NCI-H2227 (cell line): ENCODE measurements at regions not wholly inside any gene's neighbourhood (a gene's known extent, or its start where the extent isn't known, plus 50 kb on each side); places are given as distances from the start of the nearest gene placed in this dataset.

Experiments used
- DNase-seq: peaks from one replicate; lab custom pipeline; 2025; ENCODE audit not compliant: unreplicated experiment; lab: John Stamatoyannopoulos, UW

DNA sequence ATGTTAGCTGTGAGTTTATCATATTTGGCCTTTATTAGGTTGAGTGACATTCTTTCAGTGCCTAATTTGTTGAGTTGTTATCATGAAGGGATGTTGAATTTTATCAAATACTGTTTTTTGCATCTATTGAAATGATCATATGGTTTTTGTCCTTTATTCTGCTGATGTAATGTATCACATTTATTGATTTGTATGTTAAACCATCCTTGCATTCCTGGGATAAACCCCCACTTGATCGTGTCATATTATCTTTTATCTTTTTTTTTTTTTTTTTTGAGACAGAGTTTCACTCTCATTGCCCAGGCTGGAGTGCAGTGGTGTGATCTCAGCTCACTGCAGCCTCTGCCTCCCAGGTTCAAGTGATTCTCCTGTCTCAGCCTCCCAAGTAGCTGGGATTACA is 51.9 kb upstream of the MFGE8 start:
- DNase-seq, result peak; percentile 3

DNA sequence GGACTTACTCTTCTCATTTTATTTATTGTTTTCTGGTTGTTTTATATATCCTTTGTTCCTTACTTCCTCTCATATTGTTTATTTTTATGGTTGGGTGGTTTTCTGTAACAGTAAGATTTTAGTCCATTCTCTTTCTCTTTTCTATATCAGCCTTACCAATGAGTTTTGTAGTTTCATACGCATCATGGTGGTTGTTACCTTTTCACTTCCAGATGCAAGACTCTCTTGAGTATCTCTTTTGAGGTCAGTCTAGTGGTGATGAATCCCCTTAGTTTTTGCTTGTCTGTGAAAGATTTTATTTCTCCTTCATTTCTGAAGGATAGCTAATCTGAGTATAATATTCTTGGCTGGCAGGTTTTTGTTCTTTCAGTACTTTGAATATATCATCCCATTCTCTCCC is 57.1 kb upstream of the MFGE8 start:
- DNase-seq, result no peak

DNA sequence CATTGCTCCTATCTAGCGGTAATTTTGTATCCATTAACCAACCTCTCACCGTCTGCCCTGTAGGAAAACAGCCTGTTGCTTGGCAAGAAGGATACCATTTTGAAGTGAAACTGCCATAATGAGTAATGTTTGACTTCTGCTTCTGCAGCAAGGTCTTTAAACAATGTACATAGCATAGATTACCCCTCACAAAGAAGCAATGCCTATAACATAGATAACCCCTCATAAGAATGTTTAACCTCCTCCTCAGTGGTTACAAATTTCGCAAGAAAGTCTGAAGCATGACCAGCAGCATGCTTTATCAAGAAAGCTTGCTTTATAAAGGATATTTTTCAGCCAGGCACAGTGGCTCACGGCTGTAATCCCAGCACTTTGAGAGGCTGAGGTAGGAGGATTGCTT is 61.2 kb upstream of the MFGE8 start:
- no peak for DNase-seq

DNA sequence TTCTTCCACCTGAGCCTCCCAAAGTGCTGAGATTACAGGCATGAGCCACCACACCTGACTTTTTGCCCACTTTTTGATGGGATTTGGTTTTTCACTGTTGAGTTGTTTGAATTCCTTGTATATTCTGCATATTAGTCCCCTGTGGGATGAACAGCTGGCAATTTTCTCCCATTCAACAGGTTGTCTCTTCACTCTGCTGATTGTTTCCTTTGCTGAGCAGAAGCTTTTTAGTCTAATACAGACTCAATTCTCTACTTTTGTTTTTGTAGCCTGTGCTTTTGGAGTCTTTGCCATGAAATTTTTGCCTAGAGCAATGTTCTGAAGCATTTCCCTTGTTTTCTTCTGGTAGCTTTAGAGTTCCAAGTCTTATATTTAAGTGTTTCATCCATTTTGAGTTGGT is 62.7 kb upstream of the MFGE8 start:
- DNase-seq, result no peak

DNA sequence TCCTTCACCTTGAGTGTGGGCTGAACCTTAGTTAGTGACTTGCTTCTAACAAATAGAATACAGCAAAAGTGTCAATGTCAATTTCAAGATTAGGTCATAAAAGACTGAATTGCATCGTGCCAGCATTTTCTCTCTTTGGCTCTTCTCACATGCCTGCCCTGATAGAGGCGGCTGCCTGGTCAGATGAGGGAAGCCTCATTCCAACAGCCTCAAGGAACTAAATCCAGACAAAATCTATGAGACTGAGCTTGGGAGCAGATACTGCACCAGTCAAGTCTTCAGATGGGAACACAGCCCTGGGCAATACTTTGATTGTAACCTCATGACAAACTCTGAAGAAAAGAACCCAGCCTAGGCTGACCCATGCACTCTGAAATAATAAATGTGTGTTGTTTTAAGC is 63.5 kb upstream of the MFGE8 start:
- no peak for DNase-seq

DNA sequence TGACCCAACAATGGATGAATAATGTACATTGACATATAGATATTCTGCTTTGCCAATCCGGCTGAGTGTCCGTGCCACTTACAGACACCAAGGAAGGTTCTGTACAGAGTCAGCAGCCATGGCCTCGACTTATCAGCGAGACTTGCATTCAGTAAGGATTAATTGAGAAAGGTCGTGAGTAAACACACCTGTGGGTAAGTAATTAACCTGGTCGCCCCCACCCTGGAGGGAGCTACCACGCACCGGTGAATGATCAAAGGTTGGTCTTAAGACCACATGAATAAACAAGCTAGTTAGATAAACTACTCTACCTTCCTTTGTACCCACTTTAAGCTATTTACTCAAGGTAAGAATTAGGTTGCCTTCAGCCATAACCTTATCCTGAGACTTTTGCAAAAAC is 66.5 kb upstream of the MFGE8 start:
- no peak for DNase-seq

DNA sequence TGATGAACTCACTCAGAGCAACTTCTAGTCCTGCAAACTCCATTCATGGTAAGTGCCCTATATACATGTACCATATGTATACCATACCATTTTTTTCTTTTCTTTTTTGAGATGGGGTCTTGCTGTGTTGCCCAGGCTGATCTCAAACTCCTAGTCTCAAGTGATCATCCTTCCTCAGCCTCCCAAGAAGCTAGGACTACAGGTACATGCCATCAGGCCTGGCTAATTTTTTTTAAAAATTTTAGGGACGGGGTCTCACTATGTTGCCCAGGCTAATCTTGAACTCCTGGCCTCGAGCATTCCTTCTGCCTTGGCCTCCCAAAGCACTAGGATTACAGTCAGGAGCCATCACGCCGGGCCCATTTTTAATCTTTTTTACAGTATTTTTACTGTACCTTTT is 67.3 kb upstream of the MFGE8 start:
- DNase-seq, result no peak

DNA sequence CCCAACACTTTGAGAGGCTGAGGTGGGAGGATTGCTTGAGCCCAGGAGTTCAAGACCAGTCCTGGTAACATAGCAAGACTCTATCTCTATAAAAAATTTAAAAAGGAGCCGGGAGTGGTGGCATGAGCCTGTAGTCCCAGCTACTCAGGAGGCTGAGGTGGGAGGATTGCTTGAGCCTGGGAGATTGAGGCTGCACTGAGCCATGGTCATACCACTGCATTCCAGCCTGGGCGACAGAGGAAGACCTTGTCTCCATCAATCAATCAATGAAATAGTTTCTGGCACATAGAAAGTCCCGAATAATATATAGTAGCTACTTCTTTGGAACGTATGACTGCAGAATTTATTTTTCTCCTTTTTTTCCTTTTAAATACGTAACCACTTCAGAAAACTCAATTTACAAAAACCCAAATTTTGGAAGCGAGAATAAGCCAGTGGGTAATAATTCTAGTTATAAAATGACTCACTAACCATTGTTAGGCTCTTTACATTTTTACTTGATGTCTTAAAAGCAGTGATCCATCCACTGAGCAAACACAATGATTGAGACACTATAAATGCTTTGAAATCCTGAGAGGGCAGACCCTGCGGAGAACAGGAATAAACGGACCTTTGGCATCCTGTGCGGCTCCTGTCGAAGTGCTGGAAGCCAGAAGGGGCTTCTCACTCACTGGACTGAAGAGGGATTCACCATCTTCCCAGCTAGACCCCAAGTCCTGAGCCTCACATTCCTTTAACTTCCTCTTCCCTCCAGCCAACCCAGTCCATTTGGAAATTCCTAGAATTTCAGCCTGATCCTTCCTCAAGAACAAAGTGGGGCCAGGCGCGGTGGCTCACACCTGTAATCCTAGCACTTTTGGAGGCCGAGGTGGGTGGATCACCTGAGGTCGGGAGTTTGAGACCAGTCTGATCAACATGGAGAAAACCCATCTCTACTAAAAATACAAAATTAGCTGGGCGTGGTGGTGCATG is 68.4 kb upstream of the MFGE8 start:
- DNase-seq, result no peak

DNA sequence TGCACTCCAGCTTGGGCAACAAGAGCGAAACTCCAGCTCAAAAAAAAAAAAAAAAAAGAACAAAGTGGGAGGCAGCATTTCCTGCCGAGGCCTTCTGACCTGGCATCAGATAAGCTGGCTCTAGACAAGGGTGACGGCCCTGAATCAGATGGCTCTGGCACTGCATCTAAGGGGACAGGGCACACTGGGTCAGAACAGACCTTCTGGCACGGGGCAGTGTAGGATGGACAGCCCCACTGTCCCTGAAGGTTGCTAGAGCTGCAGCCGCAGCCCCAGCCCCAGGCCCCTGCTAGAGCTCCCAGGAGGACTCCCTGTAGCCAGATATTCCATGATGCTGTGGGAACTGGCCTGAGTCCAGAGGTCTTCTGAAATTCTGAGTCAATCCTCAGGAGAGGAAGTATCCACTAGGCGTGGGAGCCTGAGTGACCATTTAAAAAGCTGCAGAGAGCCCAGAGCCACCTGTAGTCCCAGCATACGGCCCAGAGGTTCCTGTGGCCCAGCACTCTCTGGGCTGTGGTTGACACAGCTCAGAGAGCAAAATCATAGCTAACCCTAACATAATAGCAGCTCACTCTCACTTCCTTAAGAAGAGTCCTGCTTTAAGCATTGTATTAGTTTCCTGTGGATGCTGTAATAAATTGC is 69.2 kb upstream of the MFGE8 start:
- no peak for DNase-seq

DNA sequence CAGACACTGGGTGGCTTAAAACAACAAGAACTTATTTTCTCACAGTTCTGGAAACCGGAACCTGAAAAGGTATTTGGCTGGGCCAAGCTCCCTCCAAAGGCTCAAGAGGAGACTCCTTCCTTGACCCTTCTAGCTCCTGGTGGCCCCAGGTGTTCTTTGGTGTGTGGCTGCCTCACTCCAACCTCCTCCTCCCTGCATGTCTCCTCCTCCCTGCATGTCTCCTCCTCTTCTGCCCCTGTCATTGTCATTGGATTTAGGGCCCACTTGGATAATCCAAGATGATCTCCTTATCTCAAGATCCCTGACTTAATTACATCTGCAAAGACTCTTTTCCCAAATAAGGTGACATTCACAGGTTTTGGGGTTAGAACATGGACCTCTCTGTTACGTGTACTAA is 69.8 kb upstream of the MFGE8 start:
- no peak for DNase-seq

DNA sequence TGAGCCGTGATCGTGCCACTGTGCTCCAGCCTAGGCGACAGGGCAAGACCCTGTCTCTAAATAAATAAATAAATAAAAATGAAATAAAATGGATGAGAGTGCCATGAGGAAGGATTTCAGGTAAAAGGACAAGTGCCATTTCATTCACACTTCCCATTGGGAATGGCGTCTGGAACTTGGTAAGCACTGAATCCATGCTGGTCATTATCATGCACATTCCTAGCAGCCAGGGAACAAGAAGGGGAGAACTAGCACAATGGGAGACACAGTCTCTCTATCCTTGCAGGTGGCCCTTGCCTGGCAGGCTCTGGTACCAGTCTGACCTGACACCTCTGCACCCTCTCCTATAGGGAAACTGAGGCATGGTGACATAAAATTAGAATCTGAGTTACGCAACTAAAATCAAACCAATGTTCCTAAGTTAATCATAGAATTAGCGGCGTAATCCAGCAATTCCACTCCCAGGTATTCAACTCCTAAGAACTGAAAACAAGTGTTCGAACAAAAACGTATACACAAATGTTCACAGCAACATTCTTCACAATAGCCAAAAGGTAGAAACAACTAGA is 70.8 kb upstream of the MFGE8 start:
- no peak for DNase-seq

DNA sequence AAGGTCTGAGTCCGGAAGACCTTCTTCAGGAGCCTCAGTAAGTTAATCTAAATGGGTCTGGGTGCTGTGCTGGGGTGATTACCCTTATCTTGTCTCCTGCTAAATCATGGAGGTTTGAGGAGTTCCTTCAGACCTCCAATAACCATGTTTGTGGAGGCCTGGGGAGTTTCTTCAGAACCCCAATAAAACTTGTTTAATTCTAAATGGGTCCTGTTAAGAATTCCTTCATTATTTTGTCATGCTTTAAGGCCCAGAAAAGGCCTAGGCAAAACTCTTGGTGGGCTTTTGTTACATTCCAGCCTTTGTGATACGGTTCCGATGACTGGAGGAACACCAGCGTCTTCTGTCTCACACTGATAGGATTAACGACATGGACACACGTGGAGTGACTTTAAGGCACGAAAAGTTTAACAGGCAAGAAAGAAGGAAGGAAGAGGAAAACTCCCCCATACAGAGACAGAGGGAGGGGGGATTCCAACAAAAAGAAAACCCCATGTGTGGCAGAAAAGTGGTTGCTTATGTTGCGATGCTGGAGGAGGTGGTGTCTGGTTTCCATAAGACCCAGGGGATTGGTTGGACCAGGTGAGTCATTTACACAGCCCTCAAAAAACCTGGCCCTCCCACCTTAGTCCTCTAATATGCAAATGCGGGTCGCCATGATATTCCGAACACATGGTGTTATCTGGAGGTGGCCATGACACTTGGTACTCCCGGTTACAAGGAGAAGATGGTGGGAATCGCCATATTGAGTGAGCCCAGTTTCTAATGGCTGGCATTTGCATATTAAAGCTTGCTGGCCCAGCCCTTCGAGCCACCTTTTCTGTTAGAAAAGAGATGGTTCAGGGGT is 72.6 kb upstream of the MFGE8 start:
- DNase-seq, result no peak

DNA sequence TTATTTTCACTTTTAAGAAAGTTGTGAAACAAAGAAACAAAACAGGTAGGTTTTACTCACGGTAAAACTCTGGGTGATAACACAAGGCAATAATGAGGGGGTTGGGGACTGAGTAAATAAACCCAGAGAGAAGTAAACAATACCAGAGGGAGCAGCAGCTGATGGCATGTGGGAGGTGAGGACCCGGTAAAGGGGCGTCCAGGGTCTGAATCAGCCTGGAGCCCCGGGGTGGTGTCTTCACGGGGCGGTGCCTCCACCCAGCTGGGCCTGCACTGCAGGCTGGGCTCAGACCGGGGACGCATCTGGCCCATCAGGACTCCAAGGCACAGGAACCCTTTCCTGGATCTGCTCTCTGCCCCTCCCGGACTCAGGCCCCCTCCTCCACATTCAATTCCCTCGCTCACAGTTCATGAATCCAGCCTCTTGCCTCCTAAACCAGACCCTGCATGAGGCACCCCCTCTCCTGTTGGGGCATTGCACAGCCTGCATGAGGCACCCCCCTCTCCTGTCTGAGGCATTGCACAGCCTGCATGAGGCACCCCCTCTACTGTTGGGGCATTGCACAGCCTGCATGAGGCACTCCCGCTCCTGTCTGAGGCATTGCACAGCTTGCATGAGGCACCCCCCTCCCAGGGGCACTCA is 73.9 kb upstream of the MFGE8 start:
- no peak for DNase-seq

DNA sequence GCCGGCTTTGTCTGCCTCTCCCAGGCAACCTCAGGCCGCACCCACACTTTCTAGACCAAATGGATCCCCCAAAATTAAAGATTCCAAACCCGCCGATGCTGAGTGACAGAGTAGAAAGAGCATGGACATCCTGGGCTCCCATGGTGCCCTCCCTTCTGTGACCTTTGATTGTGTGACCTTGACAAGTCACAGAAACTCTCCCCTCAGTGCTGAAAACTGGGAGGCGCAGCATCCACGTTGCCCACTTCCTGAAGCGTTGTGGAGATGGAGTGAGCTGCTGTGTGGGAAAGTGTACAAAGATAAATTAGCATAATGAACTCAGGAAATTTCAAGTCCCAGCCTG is 74.4 kb upstream of the MFGE8 start:
- no peak for DNase-seq

DNA sequence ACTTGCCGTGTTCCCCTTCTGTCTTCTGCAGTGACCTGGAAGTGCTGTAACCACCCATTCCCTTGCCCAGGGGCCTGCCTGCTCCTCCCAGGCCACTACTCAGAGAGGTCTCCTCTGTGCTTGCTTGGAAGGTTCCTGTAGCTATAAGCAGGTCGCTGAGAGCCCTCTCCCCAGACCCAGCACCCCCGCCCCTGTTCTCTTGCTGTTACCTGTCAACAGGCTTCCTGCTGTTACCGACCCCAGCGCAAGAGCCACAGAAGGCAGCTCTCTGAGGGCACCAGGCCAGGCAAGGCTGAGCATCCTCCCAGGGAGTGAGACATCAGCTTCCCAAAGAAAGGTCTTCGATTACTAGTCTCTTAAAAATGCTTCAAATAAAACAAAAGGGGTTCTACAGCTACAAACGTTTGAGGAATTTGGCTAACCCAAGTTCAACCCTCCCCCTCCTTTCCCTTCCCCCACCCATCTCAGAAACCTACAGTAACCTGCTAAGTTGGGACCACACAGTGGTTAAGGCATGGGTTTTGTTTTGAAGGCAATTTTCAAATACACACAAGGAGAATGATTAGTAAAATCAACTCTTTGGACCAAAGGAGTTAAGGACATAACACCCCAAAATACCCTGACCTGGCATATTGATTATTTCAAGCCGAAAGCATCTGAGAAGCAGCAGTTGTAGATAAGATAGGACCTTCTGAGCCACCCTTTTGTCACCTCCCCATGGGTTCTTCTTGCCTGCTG is 74.9 kb upstream of the MFGE8 start:
- DNase-seq, result no peak

DNA sequence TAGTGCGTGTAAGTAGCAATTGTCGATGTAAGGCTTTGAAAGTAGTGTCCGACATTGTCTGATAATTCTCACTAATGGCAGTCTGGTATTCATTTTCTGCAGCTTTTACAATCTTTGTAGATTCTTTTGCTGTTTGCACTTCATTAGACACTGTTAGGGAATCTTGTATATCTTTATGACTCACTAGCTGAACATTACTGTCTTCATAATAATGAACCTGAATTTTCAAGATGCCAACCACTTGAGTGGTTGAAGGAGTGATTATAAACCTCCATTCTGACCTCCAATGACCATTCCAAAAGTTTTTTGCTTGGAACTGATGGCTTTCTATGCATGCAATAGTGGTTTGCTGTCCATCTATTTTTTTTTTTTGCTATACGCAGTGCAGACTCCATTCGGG is 76.4 kb upstream of the MFGE8 start:
- no peak for DNase-seq

DNA sequence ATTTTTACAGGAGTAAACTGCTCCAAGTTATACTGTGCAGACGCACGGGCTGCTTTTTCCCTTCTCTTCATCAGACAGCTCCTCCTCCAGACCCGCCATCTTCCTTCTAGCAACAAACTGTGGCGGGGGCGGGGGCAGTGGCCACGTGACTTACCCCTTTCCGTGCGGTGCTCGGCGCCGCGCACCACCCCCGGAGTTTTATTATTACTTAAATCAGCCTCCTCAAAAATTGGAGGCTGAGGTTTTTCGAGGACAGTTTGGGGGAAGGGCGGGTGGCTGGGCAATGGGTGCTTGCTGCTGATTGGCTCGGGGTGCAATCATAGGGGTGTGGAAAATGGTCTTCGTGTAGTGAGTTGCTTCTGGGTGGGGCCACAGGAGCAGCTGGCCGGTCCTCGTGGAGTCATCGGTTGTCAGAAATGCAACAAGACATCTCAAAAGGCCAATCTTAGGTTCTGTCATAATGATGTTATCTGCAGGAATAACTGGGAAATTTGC is 77.1 kb upstream of the MFGE8 start:
- DNase-seq, result peak; percentile 70

DNA sequence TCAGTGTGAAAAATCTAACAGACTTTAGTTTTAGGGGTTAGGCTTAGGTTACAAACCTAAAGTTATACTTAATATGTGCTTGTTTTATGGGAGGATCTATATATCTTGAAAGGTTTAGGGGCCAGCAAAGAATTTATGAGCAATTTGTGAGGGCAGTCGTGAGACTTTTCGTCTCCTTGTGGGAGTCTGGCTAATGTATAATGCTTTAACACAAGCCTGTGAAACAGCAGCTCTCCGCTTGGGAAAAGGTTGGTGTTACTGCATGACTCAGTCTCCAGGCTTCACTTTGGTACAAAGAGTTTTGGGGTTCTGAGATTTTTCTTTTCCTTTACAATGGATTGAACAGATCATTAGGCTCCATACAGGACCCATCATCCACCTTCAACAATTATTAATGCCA is 79.0 kb upstream of the MFGE8 start:
- DNase-seq, result no peak

DNA sequence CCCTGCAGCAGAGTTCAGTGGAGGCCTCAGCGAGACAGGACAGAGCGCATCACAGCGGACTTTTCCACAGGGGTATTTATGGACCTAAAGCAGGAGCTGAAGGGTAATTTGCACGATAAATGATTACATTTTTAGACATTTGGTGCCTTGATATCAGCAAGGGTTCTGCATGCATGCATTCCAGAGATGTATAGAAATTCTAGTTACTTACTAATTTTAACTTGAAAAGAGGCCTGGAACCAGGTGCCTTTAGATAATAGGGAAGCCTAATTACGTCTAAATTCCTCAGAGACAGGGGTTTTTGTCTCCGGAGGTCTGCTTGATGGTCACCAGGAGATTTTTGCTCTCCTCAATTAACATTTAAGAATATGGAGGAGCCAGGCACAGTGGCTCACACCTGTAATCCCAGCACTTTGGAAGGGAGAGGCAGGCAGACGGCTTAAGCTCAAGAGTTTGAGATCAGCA is 79.8 kb upstream of the MFGE8 start:
- DNase-seq, result no peak

DNA sequence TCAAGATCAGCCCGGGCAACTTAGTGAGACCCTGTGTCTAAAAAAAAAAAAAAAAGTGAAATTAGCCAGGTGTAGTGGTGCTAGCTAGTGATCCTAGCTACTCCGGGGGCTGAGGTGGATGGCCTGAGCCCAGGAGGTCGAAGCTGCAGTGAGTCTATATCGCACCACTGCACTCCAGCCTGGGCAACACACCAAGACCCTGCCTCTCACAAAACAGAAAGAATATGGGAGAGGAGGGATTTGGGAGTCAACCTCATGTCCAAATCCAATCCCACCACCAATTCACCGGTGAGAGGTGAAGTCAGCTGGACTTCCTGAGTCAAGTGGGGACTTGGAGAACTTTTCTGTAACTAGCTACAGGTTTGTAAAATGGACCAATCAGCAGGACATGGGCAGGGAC is 80.5 kb upstream of the MFGE8 start:
- DNase-seq, result no peak
